ENCODE measurements at regions not wholly inside any gene's neighbourhood (a gene's known extent, or its start where the extent isn't known, plus 50 kb on each side); places are given as distances from the start of the nearest gene placed in this dataset.

DNA sequence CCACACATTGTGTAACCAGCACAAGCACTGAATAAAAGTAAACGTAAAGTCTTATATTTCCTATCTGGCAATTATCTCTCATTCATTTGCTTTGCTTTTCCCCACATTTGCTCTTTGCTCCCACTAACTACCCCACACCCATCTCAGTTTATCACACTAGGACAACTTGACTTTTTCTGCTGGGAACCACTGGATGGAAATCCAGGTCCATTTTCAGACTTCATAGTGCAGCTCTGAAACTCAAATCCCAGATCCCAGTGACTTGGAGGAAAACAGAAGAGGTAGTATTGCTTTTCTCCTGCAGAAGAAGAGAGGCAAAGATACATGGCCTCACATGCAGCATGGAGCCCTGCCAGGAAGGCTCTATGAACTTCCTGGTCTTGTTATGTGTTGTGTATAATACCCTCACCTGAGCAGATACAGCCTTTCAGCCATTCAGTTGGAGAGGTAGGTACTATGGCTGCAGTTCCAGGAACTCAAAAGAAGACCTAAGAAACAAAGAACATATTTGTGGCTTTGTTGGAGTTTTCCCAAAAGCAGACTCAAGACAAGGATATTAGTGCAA lies 90.0 kb upstream of the NIPBL start:
- no peak for DNase-seq (ENCODE audit: low read depth)
- TF ChIP-seq, protein P1, sequence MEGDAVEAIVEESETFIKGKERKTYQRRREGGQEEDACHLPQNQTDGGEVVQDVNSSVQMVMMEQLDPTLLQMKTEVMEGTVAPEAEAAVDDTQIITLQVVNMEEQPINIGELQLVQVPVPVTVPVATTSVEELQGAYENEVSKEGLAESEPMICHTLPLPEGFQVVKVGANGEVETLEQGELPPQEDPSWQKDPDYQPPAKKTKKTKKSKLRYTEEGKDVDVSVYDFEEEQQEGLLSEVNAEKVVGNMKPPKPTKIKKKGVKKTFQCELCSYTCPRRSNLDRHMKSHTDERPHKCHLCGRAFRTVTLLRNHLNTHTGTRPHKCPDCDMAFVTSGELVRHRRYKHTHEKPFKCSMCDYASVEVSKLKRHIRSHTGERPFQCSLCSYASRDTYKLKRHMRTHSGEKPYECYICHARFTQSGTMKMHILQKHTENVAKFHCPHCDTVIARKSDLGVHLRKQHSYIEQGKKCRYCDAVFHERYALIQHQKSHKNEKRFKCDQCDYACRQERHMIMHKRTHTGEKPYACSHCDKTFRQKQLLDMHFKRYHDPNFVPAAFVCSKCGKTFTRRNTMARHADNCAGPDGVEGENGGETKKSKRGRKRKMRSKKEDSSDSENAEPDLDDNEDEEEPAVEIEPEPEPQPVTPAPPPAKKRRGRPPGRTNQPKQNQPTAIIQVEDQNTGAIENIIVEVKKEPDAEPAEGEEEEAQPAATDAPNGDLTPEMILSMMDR (IDR thresholded peaks at IDR 0.05; ENCODE audit: insufficient read depth, low read depth, low read length, missing control alignments) = no peak

DNA sequence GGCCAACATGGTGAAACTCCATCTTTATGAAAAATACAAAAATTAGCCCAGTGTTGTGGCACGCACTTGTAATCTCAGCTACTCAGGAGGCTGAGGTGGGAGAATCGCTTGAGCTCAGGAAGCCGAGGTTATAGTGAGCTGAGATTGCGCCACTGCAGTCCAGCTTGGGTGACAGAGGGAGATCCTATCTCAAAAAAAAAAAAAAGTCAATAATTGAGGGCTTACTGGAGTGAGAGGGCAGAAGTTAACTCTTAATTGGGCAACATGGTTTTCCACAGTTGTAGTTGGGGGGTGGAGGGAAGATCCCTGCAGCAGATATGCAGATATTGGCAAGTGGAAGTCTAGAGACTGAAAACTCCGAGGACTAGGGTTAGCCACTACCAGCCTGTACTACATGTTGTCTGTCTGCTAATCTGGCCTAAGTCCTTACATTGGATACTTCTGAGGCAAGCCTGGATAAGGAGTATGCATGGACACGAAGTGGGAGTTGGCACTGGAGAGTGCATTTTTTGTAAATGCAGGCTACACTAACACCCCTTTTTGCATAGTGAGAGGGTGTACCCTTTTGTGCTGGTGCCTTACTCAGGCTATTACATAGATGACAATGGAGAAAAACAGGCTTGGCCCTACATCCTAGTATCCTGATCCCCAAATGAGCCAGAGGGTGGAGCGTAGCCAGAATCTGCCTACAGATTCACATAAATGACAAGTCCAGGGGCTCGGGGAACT lies 89.0 kb upstream of the NIPBL start:
- DNase-seq (ENCODE audit: low read depth) = no peak
- TF ChIP-seq, protein P1 (IDR thresholded peaks at IDR 0.05; ENCODE audit: insufficient read depth, low read depth, low read length, missing control alignments) = no peak
- no peak overlapping the region for H3K4me3 ChIP-seq (ENCODE audit: low read depth, low read length)

More for the DNA sequence above, 90.0 kb upstream of the NIPBL start:
- H3K4me3 ChIP-seq (ENCODE audit: low read depth, low read length) = no peak overlapping the region

DNA sequence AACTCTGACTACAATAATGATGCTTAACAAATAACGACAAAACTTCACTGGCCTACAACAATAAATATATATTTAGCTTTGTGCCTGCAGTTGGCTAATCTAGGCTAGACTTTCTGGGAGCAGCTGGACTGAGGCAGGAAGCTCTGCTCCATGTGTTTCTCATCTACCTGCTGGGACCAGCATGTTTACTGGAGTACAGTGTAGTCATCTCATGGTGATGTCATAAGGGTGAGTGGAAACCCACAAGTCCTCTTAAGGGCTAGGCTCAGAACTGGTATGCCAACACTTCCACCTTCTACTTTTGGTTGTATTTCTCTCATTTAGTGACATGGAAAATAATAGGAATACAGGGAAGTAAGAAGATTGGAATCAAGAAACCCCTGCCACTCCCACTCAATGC lies 85.7 kb upstream of the NIPBL start:
- DNase-seq (ENCODE audit: low read depth) = no peak
- TF ChIP-seq, protein P1 (IDR thresholded peaks at IDR 0.05; ENCODE audit: insufficient read depth, low read depth, low read length, missing control alignments) = no peak

DNA sequence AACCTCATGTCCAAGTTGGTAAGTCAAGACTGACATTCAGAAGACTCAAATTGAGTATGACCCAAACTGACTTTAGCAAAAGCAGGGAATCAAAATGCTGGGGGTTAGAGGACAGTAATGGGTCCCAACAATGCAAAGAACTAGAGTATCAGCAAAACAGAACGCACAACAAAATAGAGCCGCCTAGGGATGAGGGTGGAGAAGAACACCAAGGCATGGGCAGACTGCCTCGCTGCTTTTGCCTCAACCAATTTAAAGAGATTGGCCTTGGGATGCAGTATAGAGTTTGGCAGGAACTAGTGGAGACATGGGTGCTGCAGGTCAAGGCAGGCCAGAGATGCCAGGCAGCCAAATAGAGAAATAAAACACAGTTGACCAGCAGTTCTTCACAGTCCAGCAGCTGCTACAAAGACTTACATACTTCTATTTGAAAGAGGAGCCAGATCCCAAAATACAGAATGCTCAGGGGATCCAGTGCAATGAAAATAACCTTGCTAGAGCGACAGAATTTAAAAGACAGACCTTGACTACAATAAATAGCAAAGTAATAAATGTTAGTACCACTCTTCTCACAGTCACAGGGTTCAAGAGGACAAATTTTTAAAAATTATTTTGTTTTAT lies 83.9 kb upstream of the NIPBL start:
- TF ChIP-seq, protein P1 (IDR thresholded peaks at IDR 0.05; ENCODE audit: insufficient read depth, low read depth, low read length, missing control alignments) = no peak
- H3K4me3 ChIP-seq (ENCODE audit: low read depth, low read length) = no peak overlapping the region
- no peak for DNase-seq (ENCODE audit: low read depth)

More for the DNA sequence above, 85.7 kb upstream of the NIPBL start:
- H3K4me3 ChIP-seq (ENCODE audit: low read depth, low read length) = no peak overlapping the region

DNA sequence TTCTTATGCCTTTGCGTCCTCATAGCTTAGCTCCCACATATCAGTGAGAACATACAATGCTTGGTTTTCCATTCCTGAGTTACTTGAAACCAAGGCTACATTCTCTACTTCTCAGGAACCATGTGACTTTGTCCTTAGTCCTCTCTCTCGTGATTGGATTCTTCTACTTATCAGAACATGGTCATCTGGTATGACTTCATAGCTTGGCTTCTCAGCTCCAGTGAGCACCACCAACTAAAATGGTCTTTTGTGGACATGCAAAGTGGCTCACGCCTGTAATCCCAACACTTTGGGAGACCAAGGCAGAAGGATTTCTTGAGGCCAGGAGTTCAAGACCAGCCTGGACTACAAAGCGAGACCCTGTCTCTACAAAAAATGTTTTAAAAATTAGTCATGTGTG lies 81.2 kb upstream of the NIPBL start:
- DNase-seq (ENCODE audit: low read depth) = no peak
- TF ChIP-seq, protein P1 (IDR thresholded peaks at IDR 0.05; ENCODE audit: insufficient read depth, low read depth, low read length, missing control alignments) = no peak

DNA sequence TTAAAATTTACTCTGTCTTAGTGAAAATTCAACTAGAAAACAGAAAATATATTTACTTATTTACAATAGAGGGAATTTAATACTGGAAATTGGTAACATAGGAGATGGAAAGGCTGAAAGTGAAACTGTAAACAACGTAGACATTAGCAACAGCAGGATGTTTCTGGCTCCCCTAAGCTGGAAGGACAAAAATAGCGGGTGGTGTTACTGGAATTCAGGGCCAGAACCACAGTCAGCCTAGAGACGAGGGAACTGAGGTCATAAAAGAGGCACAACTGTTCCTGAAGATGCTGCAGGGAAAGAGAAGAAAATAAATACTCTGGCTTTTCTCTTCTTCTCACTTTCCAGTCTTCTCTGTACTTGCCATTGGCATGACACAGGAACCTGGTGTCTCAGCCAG lies 80.4 kb upstream of the NIPBL start:
- TF ChIP-seq, protein P1 (IDR thresholded peaks at IDR 0.05; ENCODE audit: insufficient read depth, low read depth, low read length, missing control alignments) = no peak
- DNase-seq (ENCODE audit: low read depth) = no peak
- H3K4me3 ChIP-seq (ENCODE audit: low read depth, low read length) = no peak overlapping the region

More for the DNA sequence above, 81.2 kb upstream of the NIPBL start:
- no peak overlapping the region for H3K4me3 ChIP-seq (ENCODE audit: low read depth, low read length)

Measured in GM12865 (cell line).